GM12874 (cell line): ENCODE measurements at regions not wholly inside any gene's neighbourhood (a gene's known extent, or its start where the extent isn't known, plus 50 kb on each side); places are given as distances from the start of the nearest gene placed in this dataset.

Experiments
- CTCF ChIP-seq: IDR thresholded peaks from 2 replicates; pipeline ENCODE4 v1.5.1; 2011; ENCODE audit warnings: low read depth, mild to moderate bottlenecking, control low read depth, low read length, moderate library complexity; ENCODE audit not compliant: insufficient read depth

DNA sequence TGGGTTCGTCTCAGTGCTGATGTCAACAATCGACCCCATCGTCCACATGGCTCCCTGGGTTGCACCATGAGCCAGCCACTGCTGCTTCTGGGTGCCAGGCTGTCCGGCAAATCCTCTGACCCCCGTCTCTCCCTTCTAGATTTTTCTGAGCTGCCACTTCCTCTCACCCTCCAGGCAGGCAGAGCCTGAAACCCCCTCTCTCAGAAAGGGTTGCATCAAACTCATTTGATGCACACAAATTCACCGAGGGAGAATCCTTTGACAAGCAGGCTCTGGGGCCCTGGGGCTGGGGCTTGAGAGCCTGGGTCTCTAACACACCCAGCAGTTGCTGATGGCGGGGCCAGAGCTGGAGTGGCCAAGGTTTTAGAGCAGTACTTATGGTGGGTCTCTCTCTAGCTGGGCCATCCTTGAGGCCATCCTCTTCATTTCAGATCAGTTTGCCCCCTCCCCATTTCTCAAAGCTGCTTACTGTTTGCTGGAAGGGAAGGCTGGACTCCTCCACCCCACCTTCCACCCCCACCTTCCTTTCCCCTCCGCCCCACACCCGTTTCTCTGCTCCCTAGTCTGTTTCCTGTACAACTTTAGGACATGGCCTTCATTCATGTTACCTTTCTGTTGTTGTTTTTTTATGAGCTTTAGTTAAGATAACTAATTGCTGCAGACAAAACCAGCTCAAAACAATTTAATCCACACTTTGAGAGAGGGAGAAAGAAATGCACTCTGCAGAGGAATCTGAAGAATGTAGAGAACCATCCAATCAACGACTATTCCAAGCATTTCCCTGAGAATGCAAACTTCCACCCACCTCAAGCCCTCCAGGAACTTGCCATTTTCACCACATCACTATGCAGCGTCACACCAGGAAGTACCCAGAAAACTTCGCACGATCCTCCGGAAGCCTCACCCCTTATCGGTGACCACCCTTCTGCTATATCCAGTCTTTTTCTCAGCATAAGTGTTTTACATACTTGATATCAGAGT is 69.5 kb downstream of the ARL4C start:
- TF ChIP-seq CTCF = no peak

DNA sequence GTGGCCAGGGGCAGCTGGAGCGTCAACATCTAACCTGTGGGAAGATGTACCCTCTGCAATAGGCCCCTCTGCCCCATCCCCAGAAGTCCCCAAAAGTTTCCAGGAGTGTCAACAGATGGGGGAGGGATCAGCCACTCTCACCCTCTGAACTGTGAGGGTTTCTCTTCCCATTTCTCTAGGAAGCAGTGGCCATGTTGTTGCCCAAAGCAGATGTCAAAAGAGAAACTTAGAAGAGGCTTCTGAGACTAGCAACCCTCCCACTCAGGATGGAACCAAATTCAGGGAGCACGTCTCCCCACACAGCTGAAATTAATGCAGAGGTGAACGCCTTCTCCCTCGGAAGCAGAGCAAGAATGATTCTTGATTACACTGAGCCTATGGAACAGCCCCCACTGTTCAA is 70.3 kb downstream of the ARL4C start:
- TF ChIP-seq CTCF = no peak

DNA sequence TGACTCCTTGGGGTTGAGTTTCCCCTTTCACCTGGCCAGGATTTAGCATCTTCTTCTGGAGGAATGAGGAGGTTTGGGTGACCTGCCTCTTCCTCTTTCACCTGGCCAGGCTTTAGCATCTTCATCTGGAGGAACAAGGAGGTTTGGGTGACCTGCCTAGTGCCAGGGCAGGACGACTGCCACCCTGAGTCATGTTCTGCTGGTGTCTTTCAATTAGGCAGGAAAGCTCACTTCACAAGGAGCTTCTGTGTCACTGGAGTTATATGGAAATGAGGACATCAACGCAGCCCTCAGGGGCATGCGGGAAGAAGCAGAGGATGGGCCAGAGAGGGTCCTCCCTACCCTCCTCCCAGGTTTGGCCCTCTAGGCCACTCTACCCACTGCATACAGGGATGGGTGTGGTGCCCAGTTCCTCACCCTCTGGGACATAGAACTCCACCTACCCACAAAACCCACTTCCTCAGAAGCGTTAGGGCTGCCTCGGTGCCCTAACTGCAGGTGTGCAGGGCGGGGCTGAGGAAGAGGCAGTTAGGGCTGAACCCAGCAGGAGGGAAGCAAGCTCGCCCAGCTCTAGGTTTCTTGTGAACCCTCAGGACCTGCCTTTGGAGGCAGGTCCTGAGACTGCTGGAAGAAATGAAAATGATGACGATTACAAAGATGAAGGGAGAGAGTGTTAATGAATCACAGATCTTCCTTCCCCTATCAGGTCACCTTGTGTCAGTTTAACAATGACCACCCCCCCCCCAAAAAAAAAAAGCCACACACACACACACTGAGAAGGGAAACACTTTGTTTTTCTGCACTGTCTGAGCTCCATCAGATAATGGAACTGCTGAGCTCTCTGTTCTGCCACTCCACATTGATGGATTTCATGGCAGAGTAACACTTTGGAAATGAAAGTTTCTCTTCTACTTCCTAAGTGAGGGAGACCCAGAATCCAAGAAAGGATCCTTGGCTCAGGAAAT is 71.0 kb downstream of the ARL4C start:
- no peak for TF ChIP-seq CTCF

DNA sequence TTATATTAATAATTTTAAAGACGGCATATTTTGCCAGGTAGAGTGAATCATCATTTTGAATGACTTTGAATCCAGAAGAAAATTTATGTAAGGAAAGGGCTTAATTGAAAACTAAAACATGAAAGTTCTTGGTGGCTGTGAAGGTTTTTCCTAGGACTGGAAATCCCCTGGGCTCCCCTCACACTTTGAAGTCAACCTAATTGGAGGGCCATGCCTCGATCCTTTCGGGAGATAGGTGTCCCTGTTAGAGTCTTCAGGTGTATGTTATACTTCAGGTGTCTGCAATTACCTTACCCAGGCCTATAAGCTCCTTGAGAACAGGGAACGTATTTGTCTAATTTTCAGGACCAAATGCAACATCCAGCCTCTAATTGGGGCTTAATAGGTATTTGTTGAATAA is 73.0 kb downstream of the ARL4C start:
- no peak for TF ChIP-seq CTCF

- TF ChIP-seq CTCF = no peak
These were observed 73.9 kb downstream of the ARL4C start for GRCh38 chr2:234422981-234423431.

DNA sequence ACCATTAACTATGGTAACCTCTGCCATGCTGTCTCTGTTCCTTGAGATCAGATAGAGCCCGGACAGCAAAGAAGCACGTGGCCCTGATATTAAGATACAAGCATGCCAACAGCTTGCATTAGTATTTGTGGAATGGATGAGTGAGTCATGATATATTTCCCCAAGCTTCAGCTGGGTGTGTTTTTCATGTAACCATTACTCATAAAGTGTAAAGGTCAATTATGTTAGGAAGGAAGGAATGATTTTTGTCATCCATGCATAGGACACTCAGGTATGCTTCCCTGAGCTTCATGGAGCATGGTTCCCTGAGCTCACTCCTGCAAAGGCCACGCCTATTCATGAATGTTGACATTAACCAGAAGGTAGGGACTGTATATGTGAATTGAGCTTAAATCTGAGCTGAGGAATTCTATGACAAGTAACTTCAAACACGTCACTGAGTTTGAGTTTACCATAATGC is 74.6 kb downstream of the ARL4C start:
- TF ChIP-seq CTCF = no peak

DNA sequence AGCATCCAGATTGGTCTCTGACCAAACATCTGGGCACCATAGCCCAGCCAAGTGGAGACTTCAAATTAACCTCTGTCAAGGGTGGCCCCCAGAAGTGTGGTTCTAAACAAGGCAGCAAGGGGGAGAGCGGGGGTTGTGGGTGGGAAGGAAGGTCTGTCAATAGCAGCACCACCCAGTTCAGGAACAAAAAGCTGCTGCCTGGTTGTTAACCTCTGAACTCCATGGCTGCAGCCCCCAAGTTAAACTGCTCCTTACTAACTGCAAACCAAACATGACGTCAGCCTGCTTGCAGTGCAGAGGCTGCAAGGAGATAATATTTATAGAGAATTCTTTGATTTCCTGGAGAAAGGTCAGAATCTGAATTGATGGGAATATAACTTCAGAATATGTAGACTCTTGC is 76.5 kb downstream of the ARL4C start:
- TF ChIP-seq CTCF = no peak
